ENCODE measurements at regions not wholly inside any gene's neighbourhood (a gene's known extent, or its start where the extent isn't known, plus 50 kb on each side); places are given as distances from the start of the nearest gene placed in this dataset.

- BruUV-seq (replicated peaks) = no TSS peak
- H2AFZ ChIP-seq (ENCODE audit: low read depth, low read length, poor library complexity, severe bottlenecking) = no peak overlapping the region
- no peaks in the 10 kb centered on the region for H4K20me1 ChIP-seq (ENCODE audit: insufficient read depth)
- no peaks in the 10 kb centered on the region for H3K9me2 ChIP-seq (ENCODE audit: insufficient read depth)
- TF ChIP-seq CEBPB (IDR thresholded peaks at IDR 0.05; ENCODE audit: low read depth) = no peak
- no peak for TF ChIP-seq TCF7L2 (IDR thresholded peaks at IDR 0.05; ENCODE audit: borderline replicate concordance, extremely low read depth, insufficient read depth, insufficient read length)
- no peak for TF ChIP-seq EZH2 (IDR thresholded peaks at IDR 0.05)
- TF ChIP-seq POLR2A (IDR thresholded peaks at IDR 0.05; ENCODE audit: borderline replicate concordance, extremely low read depth, insufficient read depth, insufficient read length) = no peak
- TF ChIP-seq, protein P1, sequence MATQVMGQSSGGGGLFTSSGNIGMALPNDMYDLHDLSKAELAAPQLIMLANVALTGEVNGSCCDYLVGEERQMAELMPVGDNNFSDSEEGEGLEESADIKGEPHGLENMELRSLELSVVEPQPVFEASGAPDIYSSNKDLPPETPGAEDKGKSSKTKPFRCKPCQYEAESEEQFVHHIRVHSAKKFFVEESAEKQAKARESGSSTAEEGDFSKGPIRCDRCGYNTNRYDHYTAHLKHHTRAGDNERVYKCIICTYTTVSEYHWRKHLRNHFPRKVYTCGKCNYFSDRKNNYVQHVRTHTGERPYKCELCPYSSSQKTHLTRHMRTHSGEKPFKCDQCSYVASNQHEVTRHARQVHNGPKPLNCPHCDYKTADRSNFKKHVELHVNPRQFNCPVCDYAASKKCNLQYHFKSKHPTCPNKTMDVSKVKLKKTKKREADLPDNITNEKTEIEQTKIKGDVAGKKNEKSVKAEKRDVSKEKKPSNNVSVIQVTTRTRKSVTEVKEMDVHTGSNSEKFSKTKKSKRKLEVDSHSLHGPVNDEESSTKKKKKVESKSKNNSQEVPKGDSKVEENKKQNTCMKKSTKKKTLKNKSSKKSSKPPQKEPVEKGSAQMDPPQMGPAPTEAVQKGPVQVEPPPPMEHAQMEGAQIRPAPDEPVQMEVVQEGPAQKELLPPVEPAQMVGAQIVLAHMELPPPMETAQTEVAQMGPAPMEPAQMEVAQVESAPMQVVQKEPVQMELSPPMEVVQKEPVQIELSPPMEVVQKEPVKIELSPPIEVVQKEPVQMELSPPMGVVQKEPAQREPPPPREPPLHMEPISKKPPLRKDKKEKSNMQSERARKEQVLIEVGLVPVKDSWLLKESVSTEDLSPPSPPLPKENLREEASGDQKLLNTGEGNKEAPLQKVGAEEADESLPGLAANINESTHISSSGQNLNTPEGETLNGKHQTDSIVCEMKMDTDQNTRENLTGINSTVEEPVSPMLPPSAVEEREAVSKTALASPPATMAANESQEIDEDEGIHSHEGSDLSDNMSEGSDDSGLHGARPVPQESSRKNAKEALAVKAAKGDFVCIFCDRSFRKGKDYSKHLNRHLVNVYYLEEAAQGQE (IDR thresholded peaks at IDR 0.05; ENCODE audit: low read depth) = no peak
- TF ChIP-seq ZFX (IDR thresholded peaks at IDR 0.05) = no peak
- TF ChIP-seq SRF (IDR thresholded peaks at IDR 0.05; ENCODE audit: low read depth) = no peak
- TF ChIP-seq ZNF274 (IDR thresholded peaks at IDR 0.05; ENCODE audit: low read depth, low read length) = no peak
- no peak for TF ChIP-seq RAD21 (IDR thresholded peaks at IDR 0.05; ENCODE audit: low read depth)
- TF ChIP-seq SIN3A (IDR thresholded peaks at IDR 0.05; ENCODE audit: low read depth) = no peak
- no peak for TF ChIP-seq POLR2AphosphoS5 (IDR thresholded peaks at IDR 0.05; ENCODE audit: low read depth, low read length)
- no peak for TF ChIP-seq CBX3 (IDR thresholded peaks at IDR 0.05; ENCODE audit: low read depth)
- TF ChIP-seq, protein P2, sequence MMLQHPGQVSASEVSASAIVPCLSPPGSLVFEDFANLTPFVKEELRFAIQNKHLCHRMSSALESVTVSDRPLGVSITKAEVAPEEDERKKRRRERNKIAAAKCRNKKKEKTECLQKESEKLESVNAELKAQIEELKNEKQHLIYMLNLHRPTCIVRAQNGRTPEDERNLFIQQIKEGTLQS (IDR thresholded peaks at IDR 0.05) = no peak
- no peak for TF ChIP-seq FOSL1 (IDR thresholded peaks at IDR 0.05; ENCODE audit: low read depth)
- TF ChIP-seq ELF1 (IDR thresholded peaks at IDR 0.05; ENCODE audit: borderline replicate concordance, low read depth) = no peak
- DNase-seq (ENCODE audit: low read depth, low spot score) = no peak
- H3K9me3 ChIP-seq (ENCODE audit: control insufficient read depth in 1 of 2, insufficient read depth in 1 of 2, low read depth in 1 of 2, low read length in 2 of 2) = peaks cover 16 to 23% of the 10 kb centered on the region in 2 experiments; a peak in 2 of 4 replicates
- no peak overlapping the region for H3K4me2 ChIP-seq (ENCODE audit: low read length)
- H3K4me3 ChIP-seq (replicated peaks in 1 of 2; ENCODE audit: low read depth in 1 of 2, low read length in 2 of 2) = no peak overlapping the region
- no peaks in the 10 kb centered on the region for H3K36me3 ChIP-seq (ENCODE audit: control insufficient read depth in 1 of 2, insufficient read depth in 2 of 2, low read length in 2 of 2)
- ChIA-PET RAD21 (ENCODE audit: low non-redundant PET in 1 of 2, low total read pairs in 2 of 2, uncharacterized antibody in 2 of 2, unreplicated experiment in 2 of 2) (no interaction called here), POLR2A (no interaction called here), CTCF (no interaction called here)
- no peak for ATAC-seq
- H3K79me2 ChIP-seq (ENCODE audit: insufficient read depth, low read length) = no peaks in the 10 kb centered on the region
- no peaks in the 10 kb centered on the region for H3K27me3 ChIP-seq (ENCODE audit: insufficient read depth, low read length)
- no peaks in the 10 kb centered on the region for H3K4me1 ChIP-seq (ENCODE audit: control insufficient read depth in 1 of 2, insufficient read depth in 2 of 2, low read length in 2 of 2)
- no peak overlapping the region for H3K9ac ChIP-seq (ENCODE audit: low read length)
- intact Hi-C loops (cut with micrococcal nuclease) = no loop called here
- H3K27ac ChIP-seq (ENCODE audit: low read depth, low read length) = no peak overlapping the region
Measured at GRCh38 chr18:6590326-6590725, 139.2 kb upstream of the ARHGAP28 start.
